ENCODE measurements at regions not wholly inside any gene's neighbourhood (a gene's known extent, or its start where the extent isn't known, plus 50 kb on each side); places are given as distances from the start of the nearest gene placed in this dataset.
A peak's percentile ranks its signal among the peaks of the same experiment; 100 is the strongest.

- H3K27ac Mint-ChIP-seq, result no peak overlapping the region
- CTCF ChIA-PET, result no interaction called here
- H3K4me3 Mint-ChIP-seq, result no peak overlapping the region
- POLR2A ChIA-PET, result no interaction called here
- H3K36me3 Mint-ChIP-seq, result no peaks in the 10 kb centered on the region
- peak; percentile 81 for ATAC-seq
- no peak for DNase-seq (ENCODE audit: low spot score)
- no peaks in the 10 kb centered on the region for H3K9me3 Mint-ChIP-seq
- peaks cover 12% of the 10 kb centered on the region for H3K4me1 Mint-ChIP-seq
- H3K27me3 Mint-ChIP-seq (ENCODE audit: low read depth), result no peaks in the 10 kb centered on the region
- no peak for TF ChIP-seq ZNF512 (CRISPR knock-in tag; IDR thresholded peaks at IDR 0.05; ENCODE audit: borderline replicate concordance)
- TF ChIP-seq ZMAT4 (CRISPR knock-in tag; IDR thresholded peaks at IDR 0.05), result no peak
- no peak for TF ChIP-seq NR1H2 (CRISPR knock-in tag; IDR thresholded peaks at IDR 0.05)
- TF ChIP-seq ZNF219 (CRISPR knock-in tag; IDR thresholded peaks at IDR 0.05; ENCODE audit: borderline replicate concordance), result no peak
- no peak for TF ChIP-seq STAT6 (CRISPR knock-in tag; conservative IDR thresholded peaks at IDR 0.05; ENCODE audit: low read depth)
- TF ChIP-seq E2F1 (CRISPR knock-in tag; IDR thresholded peaks at IDR 0.05), result no peak
- no peak for TF ChIP-seq CBFB (CRISPR knock-in tag; IDR thresholded peaks at IDR 0.05; ENCODE audit: low read depth)
- TF ChIP-seq, protein P1, sequence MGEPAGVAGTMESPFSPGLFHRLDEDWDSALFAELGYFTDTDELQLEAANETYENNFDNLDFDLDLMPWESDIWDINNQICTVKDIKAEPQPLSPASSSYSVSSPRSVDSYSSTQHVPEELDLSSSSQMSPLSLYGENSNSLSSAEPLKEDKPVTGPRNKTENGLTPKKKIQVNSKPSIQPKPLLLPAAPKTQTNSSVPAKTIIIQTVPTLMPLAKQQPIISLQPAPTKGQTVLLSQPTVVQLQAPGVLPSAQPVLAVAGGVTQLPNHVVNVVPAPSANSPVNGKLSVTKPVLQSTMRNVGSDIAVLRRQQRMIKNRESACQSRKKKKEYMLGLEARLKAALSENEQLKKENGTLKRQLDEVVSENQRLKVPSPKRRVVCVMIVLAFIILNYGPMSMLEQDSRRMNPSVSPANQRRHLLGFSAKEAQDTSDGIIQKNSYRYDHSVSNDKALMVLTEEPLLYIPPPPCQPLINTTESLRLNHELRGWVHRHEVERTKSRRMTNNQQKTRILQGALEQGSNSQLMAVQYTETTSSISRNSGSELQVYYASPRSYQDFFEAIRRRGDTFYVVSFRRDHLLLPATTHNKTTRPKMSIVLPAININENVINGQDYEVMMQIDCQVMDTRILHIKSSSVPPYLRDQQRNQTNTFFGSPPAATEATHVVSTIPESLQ (CRISPR knock-in tag; IDR thresholded peaks at IDR 0.05), result no peak
- TF ChIP-seq, protein P2, sequence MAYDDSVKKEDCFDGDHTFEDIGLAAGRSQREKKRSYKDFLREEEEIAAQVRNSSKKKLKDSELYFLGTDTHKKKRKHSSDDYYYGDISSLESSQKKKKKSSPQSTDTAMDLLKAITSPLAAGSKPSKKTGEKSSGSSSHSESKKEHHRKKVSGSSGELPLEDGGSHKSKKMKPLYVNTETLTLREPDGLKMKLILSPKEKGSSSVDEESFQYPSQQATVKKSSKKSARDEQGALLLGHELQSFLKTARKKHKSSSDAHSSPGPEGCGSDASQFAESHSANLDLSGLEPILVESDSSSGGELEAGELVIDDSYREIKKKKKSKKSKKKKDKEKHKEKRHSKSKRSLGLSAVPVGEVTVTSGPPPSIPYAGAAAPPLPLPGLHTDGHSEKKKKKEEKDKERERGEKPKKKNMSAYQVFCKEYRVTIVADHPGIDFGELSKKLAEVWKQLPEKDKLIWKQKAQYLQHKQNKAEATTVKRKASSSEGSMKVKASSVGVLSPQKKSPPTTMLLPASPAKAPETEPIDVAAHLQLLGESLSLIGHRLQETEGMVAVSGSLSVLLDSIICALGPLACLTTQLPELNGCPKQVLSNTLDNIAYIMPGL (CRISPR knock-in tag; IDR thresholded peaks at IDR 0.05), result no peak
- TF ChIP-seq, protein P3, sequence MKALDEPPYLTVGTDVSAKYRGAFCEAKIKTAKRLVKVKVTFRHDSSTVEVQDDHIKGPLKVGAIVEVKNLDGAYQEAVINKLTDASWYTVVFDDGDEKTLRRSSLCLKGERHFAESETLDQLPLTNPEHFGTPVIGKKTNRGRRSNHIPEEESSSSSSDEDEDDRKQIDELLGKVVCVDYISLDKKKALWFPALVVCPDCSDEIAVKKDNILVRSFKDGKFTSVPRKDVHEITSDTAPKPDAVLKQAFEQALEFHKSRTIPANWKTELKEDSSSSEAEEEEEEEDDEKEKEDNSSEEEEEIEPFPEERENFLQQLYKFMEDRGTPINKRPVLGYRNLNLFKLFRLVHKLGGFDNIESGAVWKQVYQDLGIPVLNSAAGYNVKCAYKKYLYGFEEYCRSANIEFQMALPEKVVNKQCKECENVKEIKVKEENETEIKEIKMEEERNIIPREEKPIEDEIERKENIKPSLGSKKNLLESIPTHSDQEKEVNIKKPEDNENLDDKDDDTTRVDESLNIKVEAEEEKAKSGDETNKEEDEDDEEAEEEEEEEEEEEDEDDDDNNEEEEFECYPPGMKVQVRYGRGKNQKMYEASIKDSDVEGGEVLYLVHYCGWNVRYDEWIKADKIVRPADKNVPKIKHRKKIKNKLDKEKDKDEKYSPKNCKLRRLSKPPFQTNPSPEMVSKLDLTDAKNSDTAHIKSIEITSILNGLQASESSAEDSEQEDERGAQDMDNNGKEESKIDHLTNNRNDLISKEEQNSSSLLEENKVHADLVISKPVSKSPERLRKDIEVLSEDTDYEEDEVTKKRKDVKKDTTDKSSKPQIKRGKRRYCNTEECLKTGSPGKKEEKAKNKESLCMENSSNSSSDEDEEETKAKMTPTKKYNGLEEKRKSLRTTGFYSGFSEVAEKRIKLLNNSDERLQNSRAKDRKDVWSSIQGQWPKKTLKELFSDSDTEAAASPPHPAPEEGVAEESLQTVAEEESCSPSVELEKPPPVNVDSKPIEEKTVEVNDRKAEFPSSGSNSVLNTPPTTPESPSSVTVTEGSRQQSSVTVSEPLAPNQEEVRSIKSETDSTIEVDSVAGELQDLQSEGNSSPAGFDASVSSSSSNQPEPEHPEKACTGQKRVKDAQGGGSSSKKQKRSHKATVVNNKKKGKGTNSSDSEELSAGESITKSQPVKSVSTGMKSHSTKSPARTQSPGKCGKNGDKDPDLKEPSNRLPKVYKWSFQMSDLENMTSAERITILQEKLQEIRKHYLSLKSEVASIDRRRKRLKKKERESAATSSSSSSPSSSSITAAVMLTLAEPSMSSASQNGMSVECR (CRISPR knock-in tag; IDR thresholded peaks at IDR 0.05; ENCODE audit: borderline replicate concordance), result no peak
- no peak for TF ChIP-seq RORB (CRISPR knock-in tag; IDR thresholded peaks at IDR 0.05)
- TF ChIP-seq TEAD4 (CRISPR knock-in tag; IDR thresholded peaks at IDR 0.05), result no peak
- TF ChIP-seq ZNF671 (CRISPR knock-in tag; IDR thresholded peaks at IDR 0.05), result no peak
- TF ChIP-seq OVOL2 (CRISPR knock-in tag; IDR thresholded peaks at IDR 0.05; ENCODE audit: borderline replicate concordance), result no peak
- TF ChIP-seq, protein P4, sequence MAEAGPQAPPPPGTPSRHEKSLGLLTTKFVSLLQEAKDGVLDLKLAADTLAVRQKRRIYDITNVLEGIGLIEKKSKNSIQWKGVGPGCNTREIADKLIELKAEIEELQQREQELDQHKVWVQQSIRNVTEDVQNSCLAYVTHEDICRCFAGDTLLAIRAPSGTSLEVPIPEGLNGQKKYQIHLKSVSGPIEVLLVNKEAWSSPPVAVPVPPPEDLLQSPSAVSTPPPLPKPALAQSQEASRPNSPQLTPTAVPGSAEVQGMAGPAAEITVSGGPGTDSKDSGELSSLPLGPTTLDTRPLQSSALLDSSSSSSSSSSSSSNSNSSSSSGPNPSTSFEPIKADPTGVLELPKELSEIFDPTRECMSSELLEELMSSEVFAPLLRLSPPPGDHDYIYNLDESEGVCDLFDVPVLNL (CRISPR knock-in tag; IDR thresholded peaks at IDR 0.05; ENCODE audit: borderline replicate concordance, low read depth), result no peak
- TF ChIP-seq TCF7 (CRISPR knock-in tag; IDR thresholded peaks at IDR 0.05; ENCODE audit: low read depth), result no peak
- TF ChIP-seq, protein P5, sequence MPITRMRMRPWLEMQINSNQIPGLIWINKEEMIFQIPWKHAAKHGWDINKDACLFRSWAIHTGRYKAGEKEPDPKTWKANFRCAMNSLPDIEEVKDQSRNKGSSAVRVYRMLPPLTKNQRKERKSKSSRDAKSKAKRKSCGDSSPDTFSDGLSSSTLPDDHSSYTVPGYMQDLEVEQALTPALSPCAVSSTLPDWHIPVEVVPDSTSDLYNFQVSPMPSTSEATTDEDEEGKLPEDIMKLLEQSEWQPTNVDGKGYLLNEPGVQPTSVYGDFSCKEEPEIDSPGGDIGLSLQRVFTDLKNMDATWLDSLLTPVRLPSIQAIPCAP (CRISPR knock-in tag; IDR thresholded peaks at IDR 0.05), result no peak
- no peak for TF ChIP-seq NFE2L1 (CRISPR knock-in tag; IDR thresholded peaks at IDR 0.05)
- TF ChIP-seq, protein P6, sequence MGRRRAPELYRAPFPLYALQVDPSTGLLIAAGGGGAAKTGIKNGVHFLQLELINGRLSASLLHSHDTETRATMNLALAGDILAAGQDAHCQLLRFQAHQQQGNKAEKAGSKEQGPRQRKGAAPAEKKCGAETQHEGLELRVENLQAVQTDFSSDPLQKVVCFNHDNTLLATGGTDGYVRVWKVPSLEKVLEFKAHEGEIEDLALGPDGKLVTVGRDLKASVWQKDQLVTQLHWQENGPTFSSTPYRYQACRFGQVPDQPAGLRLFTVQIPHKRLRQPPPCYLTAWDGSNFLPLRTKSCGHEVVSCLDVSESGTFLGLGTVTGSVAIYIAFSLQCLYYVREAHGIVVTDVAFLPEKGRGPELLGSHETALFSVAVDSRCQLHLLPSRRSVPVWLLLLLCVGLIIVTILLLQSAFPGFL (CRISPR knock-in tag; IDR thresholded peaks at IDR 0.05; ENCODE audit: borderline replicate concordance), result no peak
Measured at GRCh38 chr1:83725735-83726360, 273.1 kb downstream of the TTLL7 start.
